Stimulated activated CD8-positive, alpha-beta memory T cell treated with anti-CD3 and anti-CD28 coated beads, Interleukin-4, amount 100 ng/mL, for 1 hour (primary cell): ENCODE measurements at regions not wholly inside any gene's neighbourhood (a gene's known extent, or its start where the extent isn't known, plus 50 kb on each side); places are given as distances from the start of the nearest gene placed in this dataset.
"Not testable (repeated sequence)": the region's sequence is repeated elsewhere in the genome, so short reads cannot be mapped to it uniquely, and the experiment has no call there.

Source experiments
- DNase-seq, 2 donors: peaks; one replicate each; pipeline ENCODE4 v3.0.0-alpha.2; 2020; ENCODE audit warnings: low read depth in 2 of 2, low spot score in 1 of 2

GRCh38 chr6:149234051-149234962, 83.2 kb upstream of the TAB2 start:
- no peak for DNase-seq

GRCh38 chr6:149235130-149235561, 82.4 kb upstream of the TAB2 start:
- no peak for DNase-seq

- no peak for DNase-seq
Measured at GRCh38 chr6:149236589-149236988, 80.9 kb upstream of the TAB2 start.

- DNase-seq = no peak
Measured at GRCh38 chr6:149237464-149237863, 80.0 kb upstream of the TAB2 start.

- DNase-seq = no peak
Measured at GRCh38 chr6:149239573-149240209, 77.8 kb upstream of the TAB2 start.

- DNase-seq = no peak
Measured at GRCh38 chr6:149242883-149243282, 74.6 kb upstream of the TAB2 start.

- DNase-seq = no peak
Measured at GRCh38 chr6:149244105-149244504, 73.4 kb upstream of the TAB2 start.

GRCh38 chr6:149246691-149247384, 70.7 kb upstream of the TAB2 start:
- DNase-seq = no peak

- no peak for DNase-seq
Measured at GRCh38 chr6:149247385-149247763, 70.1 kb upstream of the TAB2 start.

GRCh38 chr6:149248263-149248662, 69.2 kb upstream of the TAB2 start:
- not testable (repeated sequence) for DNase-seq

GRCh38 chr6:149248693-149249369, 68.7 kb upstream of the TAB2 start:
- DNase-seq = no peak

GRCh38 chr6:149249370-149250357, 67.8 kb upstream of the TAB2 start:
- DNase-seq = no peak

- DNase-seq = no peak
Measured at GRCh38 chr6:149250951-149251350, 66.6 kb upstream of the TAB2 start.

GRCh38 chr6:149252622-149253021, 64.9 kb upstream of the TAB2 start:
- no peak for DNase-seq

GRCh38 chr6:149254253-149254652, 63.3 kb upstream of the TAB2 start:
- no peak for DNase-seq

GRCh38 chr6:149259753-149260152, 57.8 kb upstream of the TAB2 start:
- no peak for DNase-seq

- no peak for DNase-seq
Measured at GRCh38 chr6:149260214-149260874, 57.2 kb upstream of the TAB2 start.

GRCh38 chr6:149261364-149262040, 56.0 kb upstream of the TAB2 start:
- DNase-seq = no peak

- no peak for DNase-seq
Measured at GRCh38 chr6:149263321-149263720, 54.2 kb upstream of the TAB2 start.
